HL-60 (cell line): ENCODE measurements at regions not wholly inside any gene's neighbourhood (a gene's known extent, or its start where the extent isn't known, plus 50 kb on each side); places are given as distances from the start of the nearest gene placed in this dataset.

Experiments
- DNase-seq, 2 experiments: peaks; one replicate each; pipeline ENCODE4 v3.0.0-alpha.2; 2010 to 2020; ENCODE audit warnings: low read depth in 1 of 2, low spot score in 1 of 2
- H3K27ac ChIP-seq: fragments of 250-450 bp; sonication (Bioruptor Pico); replicated peaks from 2 replicates; pipeline ENCODE4 v1.5.1; 2020; ENCODE audit warnings: mild to moderate bottlenecking, moderate library complexity
- H3K27me3 ChIP-seq: fragments of 250-450 bp; sonication (Bioruptor Pico); 2 replicates; pipeline ENCODE4 v1.5.1; 2021; ENCODE audit warnings: mild to moderate bottlenecking, moderate library complexity; ENCODE audit not compliant: insufficient read depth, poor library complexity, severe bottlenecking
- H3K4me3 ChIP-seq: replicated peaks from 2 replicates; pipeline ENCODE4 v1.5.1; 2011; ENCODE audit warnings: mild to moderate bottlenecking, control low read depth, low read length; ENCODE audit not compliant: insufficient read depth
- CTCF ChIP-seq: IDR thresholded peaks from one replicate; pipeline ENCODE4 v1.5.1; 2011; ENCODE audit warnings: low read length, control low read depth, inconsistent platforms; ENCODE audit not compliant: insufficient read depth
- GABPA ChIP-seq: IDR thresholded peaks from 2 replicates; pipeline ENCODE4 v1.6.1; 2012; ENCODE audit warnings: low read depth
- POLR2AphosphoS5 ChIP-seq: IDR thresholded peaks from 2 replicates; pipeline ENCODE4 v1.6.1; 2012; ENCODE audit warnings: low read depth
- REST ChIP-seq: IDR thresholded peaks from 2 replicates; pipeline ENCODE4 v1.6.1; 2012; ENCODE audit warnings: low read depth; ENCODE audit not compliant: insufficient replicate concordance
- SPI1 ChIP-seq: IDR thresholded peaks from 2 replicates; pipeline ENCODE4 v1.6.1; 2012; ENCODE audit warnings: low read depth, mild to moderate bottlenecking, borderline replicate concordance

DNA sequence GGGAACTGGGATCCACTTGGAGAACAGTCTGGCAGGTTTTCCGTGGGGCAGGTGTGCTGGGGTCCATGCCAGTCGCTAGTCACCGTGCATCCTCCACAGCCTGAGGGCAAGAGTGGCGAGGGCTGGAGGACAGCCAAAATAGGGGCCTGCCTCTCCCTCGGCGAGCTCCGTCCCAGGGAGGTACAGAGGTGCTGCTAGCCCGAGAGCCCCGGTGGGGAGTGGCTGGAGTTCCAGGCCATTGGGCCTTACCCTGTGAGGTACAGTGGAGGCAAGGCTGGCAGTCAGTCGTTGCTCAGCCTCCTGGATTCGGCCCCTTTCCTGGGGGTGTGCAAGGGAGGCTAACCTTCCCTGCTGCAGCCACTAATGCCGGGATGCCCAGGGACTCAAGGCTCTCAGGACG lies 406.6 kb downstream of the CMPK2 start:
- DNase-seq, result no peak
- H3K27me3 ChIP-seq, result no peaks in the 10 kb centered on the region
- TF ChIP-seq REST, result no peak
- no peak for TF ChIP-seq CTCF
- TF ChIP-seq GABPA, result no peak
- TF ChIP-seq POLR2AphosphoS5, result no peak
- TF ChIP-seq SPI1, result no peak

GRCh38 chr2:6470518-6470917 lies 395.2 kb downstream of the CMPK2 start:
- TF ChIP-seq POLR2AphosphoS5 (no peak), SPI1 (no peak), GABPA (no peak), CTCF (no peak), REST (no peak)
- H3K27ac ChIP-seq, result no peak overlapping the region
- no peak for DNase-seq
- no peaks in the 10 kb centered on the region for H3K27me3 ChIP-seq
- no peak overlapping the region for H3K4me3 ChIP-seq

More for the DNA sequence above, 406.6 kb downstream of the CMPK2 start:
- H3K27ac ChIP-seq, result no peak overlapping the region
- H3K4me3 ChIP-seq, result no peak overlapping the region

DNA sequence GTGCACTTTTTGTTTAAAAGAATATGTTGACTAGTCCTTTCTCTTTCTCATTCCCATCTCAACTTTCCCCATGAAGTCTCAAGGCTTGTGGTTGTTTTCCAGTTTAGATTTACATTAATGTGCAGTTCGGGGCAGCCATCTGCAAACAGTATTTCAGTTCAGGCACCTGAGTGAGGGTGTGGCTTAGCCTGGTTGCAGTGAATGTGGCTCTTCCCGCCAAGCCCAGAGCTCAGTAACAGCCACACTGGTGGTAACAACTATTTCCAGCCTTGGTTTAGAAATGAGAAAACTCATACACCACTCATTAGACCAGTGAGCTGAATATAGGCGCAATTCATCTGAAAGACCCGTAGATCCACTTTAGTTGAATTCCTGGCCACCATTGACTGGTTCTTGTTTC lies 394.3 kb downstream of the CMPK2 start:
- H3K4me3 ChIP-seq, result no peak overlapping the region
- no peaks in the 10 kb centered on the region for H3K27me3 ChIP-seq
- H3K27ac ChIP-seq, result no peak overlapping the region
- no peak for DNase-seq
- TF ChIP-seq REST, result no peak
- no peak for TF ChIP-seq CTCF
- no peak for TF ChIP-seq SPI1
- no peak for TF ChIP-seq GABPA
